Stimulated activated naive CD8-positive, alpha-beta T cell treated with anti-CD3 and anti-CD28 coated beads, Interleukin-15, amount 100 ng/mL, for 72 hours (primary cell): ENCODE measurements at regions not wholly inside any gene's neighbourhood (a gene's known extent, or its start where the extent isn't known, plus 50 kb on each side); places are given as distances from the start of the nearest gene placed in this dataset.

Source experiments
- ATAC-seq: fragments of 150-1000 bp; cut with Tn5 transposase; 2 replicates; pipeline ENCODE4 v1.10.0; 2021; ENCODE audit warnings: mild to moderate bottlenecking, moderate library complexity
- DNase-seq, 2 donors: peaks; one replicate each; pipeline ENCODE4 v3.0.0; 2021 to 2022
- H3K27ac Mint-ChIP-seq, 2 donors: one replicate each; pipeline ENCODE4 v1.8.0; 2022; ENCODE audit warnings: mild to moderate bottlenecking in 2 of 2, mixed read lengths in 2 of 2, moderate library complexity in 2 of 2
- H3K27me3 Mint-ChIP-seq: one replicate; pipeline ENCODE4 v1.8.0; 2022; ENCODE audit warnings: mixed read lengths
- H3K4me1 Mint-ChIP-seq: one replicate; pipeline ENCODE4 v1.8.0; 2022; ENCODE audit warnings: mild to moderate bottlenecking, mixed read lengths
- H3K4me3 Mint-ChIP-seq, 2 donors: one replicate each; pipeline ENCODE4 v1.8.0; 2022; ENCODE audit warnings: mild to moderate bottlenecking in 2 of 2, mixed read lengths in 2 of 2, moderate library complexity in 1 of 2
- H3K9me3 Mint-ChIP-seq, 2 donors: one replicate each; pipeline ENCODE4 v1.8.0; 2022; ENCODE audit warnings: mixed read lengths in 2 of 2

DNA sequence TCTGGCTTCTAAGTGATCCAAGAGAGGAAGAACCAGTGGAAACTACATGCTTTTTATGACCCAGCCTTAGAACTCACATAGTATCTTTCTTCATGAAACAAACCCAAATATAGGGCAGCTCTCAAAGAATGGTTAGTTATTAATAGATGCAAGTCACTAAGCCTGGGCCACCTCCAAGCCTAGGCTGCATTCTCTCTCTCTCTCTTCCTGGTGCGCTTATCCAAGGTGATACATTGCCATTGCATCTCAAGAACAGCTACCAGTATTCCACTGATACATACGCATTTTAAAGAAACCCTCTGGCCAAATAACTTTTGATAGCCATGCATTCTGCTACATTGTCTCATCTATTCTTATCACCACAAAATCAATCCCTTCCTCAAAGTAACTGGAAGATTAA is 455.6 kb upstream of the ADGRL2 start:
- ATAC-seq (no peak), DNase-seq (no peak)
- no peaks in the 10 kb centered on the region for H3K27me3 Mint-ChIP-seq
- H3K4me1 Mint-ChIP-seq = no peaks in the 10 kb centered on the region
- no peak overlapping the region for H3K27ac Mint-ChIP-seq
- no peak overlapping the region for H3K4me3 Mint-ChIP-seq
- peaks cover 0 to 11% of the 10 kb centered on the region in 2 donors for H3K9me3 Mint-ChIP-seq

DNA sequence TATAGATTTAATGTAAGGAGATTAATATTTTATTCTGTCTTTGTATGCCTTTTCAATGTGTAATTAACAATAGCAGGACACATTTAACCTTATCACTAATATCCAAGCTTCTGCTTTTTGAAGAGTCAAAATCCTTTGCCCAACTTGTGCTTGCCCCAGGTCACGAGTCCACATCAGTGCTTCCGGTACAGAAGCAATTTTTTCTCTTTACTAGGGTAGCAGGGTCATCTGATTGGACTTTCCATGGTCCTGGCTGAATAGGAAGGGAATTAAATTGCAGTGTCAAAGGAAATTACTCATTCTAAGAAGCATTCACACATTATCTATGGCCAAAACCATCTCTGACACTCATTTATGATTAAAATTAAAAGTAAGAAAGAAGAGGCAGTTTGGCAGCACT is 460.5 kb upstream of the ADGRL2 start:
- Mint-ChIP-seq H3K27ac (no peak overlapping the region), H3K4me3 (no peak overlapping the region), H3K9me3 (peaks cover 0 to 5% of the 10 kb centered on the region in 2 donors), H3K4me1 (no peaks in the 10 kb centered on the region), H3K27me3 (no peaks in the 10 kb centered on the region)
- DNase-seq (no peak), ATAC-seq (no peak)

DNA sequence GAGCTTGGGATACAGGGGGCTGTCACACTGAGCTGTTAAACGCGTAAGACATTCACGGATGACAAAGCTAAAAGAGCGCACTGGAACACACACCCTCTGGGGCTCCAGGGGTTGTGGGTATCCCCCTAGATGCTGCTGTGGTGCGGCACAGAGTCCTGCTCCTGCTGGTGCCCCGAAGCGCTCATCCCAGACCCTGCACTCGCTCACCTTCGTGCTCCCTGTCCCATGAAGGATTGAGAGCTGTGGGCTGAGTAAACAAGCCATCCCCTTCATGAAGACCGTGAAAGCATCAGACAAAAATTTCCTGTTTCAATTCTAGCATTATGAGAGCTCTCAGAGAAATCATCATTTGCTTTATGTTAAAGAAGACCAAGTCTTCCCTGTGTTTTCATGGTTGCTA is 463.5 kb upstream of the ADGRL2 start:
- DNase-seq (no peak), ATAC-seq (no peak)
- Mint-ChIP-seq H3K4me1 (no peaks in the 10 kb centered on the region), H3K4me3 (no peak overlapping the region), H3K27ac (no peak overlapping the region), H3K27me3 (no peaks in the 10 kb centered on the region), H3K9me3 (peaks cover 0 to 5% of the 10 kb centered on the region in 2 donors)

DNA sequence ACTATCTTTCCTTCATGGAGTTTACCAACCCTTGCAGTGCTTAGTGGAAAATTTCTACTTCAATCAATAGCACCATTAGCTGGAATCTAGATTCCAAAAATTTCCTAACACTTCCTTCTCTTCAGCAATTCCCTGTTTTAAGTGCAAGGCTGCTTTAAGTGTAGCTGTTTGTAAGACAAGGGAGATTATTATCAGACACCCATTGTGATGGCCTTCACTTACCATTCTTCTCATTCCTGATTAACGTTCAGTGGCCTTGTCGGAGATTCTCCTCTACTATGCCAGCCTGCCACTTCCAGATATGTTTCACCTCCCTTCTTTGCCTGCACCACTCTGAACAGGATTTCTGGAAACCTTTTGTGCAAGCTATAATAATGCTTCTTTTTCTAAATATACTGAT is 464.9 kb upstream of the ADGRL2 start:
- no peak overlapping the region for H3K4me3 Mint-ChIP-seq

GRCh38 chr1:81330521-81330920 is 470.2 kb upstream of the ADGRL2 start:
- Mint-ChIP-seq H3K27ac (no peak overlapping the region), H3K4me1 (no peaks in the 10 kb centered on the region), H3K27me3 (no peaks in the 10 kb centered on the region), H3K4me3 (no peak overlapping the region), H3K9me3 (peaks cover 0 to 3% of the 10 kb centered on the region in 2 donors)
- DNase-seq (no peak), ATAC-seq (no peak)

More for the DNA sequence above, 464.9 kb upstream of the ADGRL2 start:
- no peak for DNase-seq
- H3K4me1 Mint-ChIP-seq = no peaks in the 10 kb centered on the region
- H3K27ac Mint-ChIP-seq = no peak overlapping the region
- no peaks in the 10 kb centered on the region for H3K27me3 Mint-ChIP-seq
- no peak for ATAC-seq
- H3K9me3 Mint-ChIP-seq = peaks cover 0 to 5% of the 10 kb centered on the region in 2 donors

- ATAC-seq (no peak), DNase-seq (no peak)
- Mint-ChIP-seq H3K4me3 (no peak overlapping the region), H3K27ac (no peak overlapping the region), H3K4me1 (no peaks in the 10 kb centered on the region), H3K9me3 (peaks cover 0 to 5% of the 10 kb centered on the region in 2 donors), H3K27me3 (no peaks in the 10 kb centered on the region)
Observed at GRCh38 chr1:81330111-81330510, 470.6 kb upstream of the ADGRL2 start.

- no peak for DNase-seq
- Mint-ChIP-seq H3K9me3 (peaks cover 0 to 5% of the 10 kb centered on the region in 2 donors), H3K4me1 (no peaks in the 10 kb centered on the region), H3K4me3 (no peak overlapping the region), H3K27ac (no peak overlapping the region), H3K27me3 (no peaks in the 10 kb centered on the region)
- ATAC-seq = no peak
Observed at GRCh38 chr1:81329041-81329440, 471.7 kb upstream of the ADGRL2 start.

DNA sequence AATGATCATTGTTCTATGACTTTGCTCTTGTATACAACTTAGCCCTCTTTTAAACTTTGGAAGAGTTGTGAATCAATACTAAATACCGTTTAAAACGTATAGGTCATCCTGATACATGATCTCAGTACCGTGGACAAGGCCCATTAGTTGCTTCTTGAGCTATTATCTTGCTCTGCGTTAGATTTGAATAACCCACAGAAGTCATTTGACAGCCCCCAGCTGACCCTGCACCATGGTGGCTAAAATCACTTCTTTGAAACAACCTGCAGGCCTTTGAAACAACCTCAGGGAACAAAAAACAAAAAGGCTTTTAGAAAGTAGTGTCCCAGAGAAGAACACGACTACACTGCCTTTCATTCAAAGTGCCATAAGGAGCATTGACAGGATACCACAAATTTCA is 473.0 kb upstream of the ADGRL2 start:
- Mint-ChIP-seq H3K9me3 (peaks cover 0 to 5% of the 10 kb centered on the region in 2 donors), H3K27me3 (no peaks in the 10 kb centered on the region), H3K27ac (no peak overlapping the region), H3K4me1 (no peaks in the 10 kb centered on the region), H3K4me3 (no peak overlapping the region)
- DNase-seq (no peak), ATAC-seq (no peak)

- Mint-ChIP-seq H3K27me3 (no peaks in the 10 kb centered on the region), H3K4me3 (no peak overlapping the region), H3K27ac (no peak overlapping the region), H3K9me3 (peaks cover 0 to 5% of the 10 kb centered on the region in 2 donors), H3K4me1 (no peaks in the 10 kb centered on the region)
- no peak for DNase-seq
- ATAC-seq = no peak
Observed at GRCh38 chr1:81327103-81327710, 473.5 kb upstream of the ADGRL2 start.

GRCh38 chr1:81326212-81326611 is 474.5 kb upstream of the ADGRL2 start:
- DNase-seq (no peak), ATAC-seq (no peak)
- Mint-ChIP-seq H3K4me3 (no peak overlapping the region), H3K9me3 (peaks cover 0 to 5% of the 10 kb centered on the region in 2 donors), H3K27me3 (no peaks in the 10 kb centered on the region), H3K27ac (no peak overlapping the region), H3K4me1 (no peaks in the 10 kb centered on the region)

DNA sequence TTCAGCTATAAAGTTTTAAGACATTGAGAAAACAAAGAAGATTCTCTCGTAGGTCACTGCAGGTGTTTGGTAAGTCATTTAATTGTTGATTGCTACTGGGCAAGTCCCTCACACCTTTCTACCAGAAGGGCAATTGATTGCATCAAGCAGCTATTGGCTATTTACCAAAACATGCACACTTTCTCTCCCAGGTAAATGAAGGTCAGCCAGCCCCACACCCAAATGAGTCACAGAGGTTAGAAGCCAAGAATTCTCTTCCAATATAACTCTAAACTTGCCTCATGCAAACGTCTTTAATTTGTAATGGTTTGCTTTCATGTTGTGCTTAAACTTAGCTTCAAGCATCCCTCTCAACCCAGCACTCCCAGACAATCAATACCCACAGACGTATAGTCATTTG is 475.3 kb upstream of the ADGRL2 start:
- ATAC-seq = no peak
- no peak for DNase-seq
- Mint-ChIP-seq H3K4me3 (no peak overlapping the region), H3K27me3 (no peaks in the 10 kb centered on the region), H3K9me3 (peaks cover 0 to 5% of the 10 kb centered on the region in 2 donors), H3K27ac (no peak overlapping the region), H3K4me1 (no peaks in the 10 kb centered on the region)

GRCh38 chr1:81323862-81324261 is 476.9 kb upstream of the ADGRL2 start:
- no peak for ATAC-seq
- Mint-ChIP-seq H3K4me3 (no peak overlapping the region), H3K9me3 (peaks cover 0 to 5% of the 10 kb centered on the region in 2 donors), H3K27ac (no peak overlapping the region), H3K4me1 (no peaks in the 10 kb centered on the region), H3K27me3 (no peaks in the 10 kb centered on the region)
- DNase-seq = no peak

DNA sequence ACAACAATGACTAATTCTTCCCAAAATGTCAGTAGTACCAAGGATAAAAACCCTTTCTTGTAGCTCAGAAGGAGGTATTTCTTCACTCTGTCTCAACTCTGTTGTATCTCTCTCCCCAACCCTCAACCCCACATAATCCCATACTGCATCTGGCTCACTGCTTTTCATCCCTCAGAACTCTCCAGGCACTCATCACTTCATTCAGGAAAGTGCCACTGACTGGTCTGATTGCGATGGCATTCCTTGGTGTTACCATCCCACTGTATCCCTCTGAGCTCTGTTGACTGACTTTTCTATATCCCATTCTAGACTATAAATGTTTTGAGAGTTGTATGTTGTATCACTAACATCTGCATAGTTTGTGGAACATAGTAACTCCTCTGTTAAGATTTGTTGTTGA is 483.5 kb upstream of the ADGRL2 start:
- no peaks in the 10 kb centered on the region for H3K9me3 Mint-ChIP-seq
- DNase-seq = no peak
- no peak for ATAC-seq
- no peak overlapping the region for H3K4me3 Mint-ChIP-seq
- H3K27me3 Mint-ChIP-seq = no peaks in the 10 kb centered on the region
- no peak overlapping the region for H3K27ac Mint-ChIP-seq
- H3K4me1 Mint-ChIP-seq = no peaks in the 10 kb centered on the region

DNA sequence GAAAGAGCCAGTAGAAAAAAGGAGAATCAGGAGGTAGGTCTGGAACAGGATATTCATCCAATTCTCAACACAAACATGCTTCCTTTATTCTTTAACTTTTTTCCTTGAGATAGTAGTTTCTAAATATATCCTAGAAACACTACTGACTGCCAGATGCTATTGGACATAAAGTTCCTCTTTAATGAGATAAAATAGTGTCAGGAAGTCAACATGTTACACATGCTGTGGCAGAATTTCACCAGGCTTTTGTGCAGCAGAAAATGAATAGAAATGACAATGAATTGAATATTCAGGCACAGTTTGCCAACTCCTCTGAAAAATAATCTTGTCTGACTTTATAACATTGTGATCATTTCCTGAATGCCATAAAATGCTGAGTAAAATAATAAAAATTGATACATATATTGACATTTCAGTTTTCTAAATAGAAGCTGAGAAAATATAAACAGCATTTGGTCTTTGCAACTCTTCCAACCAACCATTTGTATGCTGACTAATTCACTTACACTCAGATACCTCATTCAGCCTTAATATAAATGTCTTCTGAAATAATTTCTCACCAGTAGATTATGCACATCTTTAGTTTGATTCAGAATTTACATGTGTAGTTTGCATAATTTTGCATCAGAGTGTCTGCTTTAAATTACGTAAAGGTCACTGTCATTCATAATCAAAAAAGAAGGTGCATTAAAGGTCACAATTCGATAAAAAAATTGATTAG is 486.1 kb upstream of the ADGRL2 start:
- Mint-ChIP-seq H3K27me3 (no peaks in the 10 kb centered on the region), H3K4me3 (no peak overlapping the region), H3K4me1 (no peaks in the 10 kb centered on the region), H3K27ac (no peak overlapping the region), H3K9me3 (no peaks in the 10 kb centered on the region)
- DNase-seq (no peak), ATAC-seq (no peak)

DNA sequence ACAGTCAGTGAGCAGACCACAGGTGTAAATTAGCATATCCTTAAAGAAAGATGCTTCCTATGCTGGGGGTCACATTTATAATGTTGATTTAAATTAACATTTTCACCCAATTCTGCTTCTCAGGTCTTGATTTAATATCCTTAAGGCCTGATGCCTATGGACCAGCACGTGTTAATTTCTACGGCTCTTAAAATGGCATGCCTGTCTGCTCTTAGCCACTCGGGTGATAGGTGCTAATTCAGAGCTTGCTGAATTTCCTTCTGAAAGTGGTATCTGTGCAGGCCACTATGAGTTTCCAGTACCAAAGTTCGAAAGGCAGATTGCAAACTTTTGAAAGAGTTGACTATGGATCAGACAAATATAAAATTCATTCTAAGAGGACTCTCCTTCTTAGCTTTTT is 487.4 kb upstream of the ADGRL2 start:
- Mint-ChIP-seq H3K27ac (no peak overlapping the region), H3K27me3 (no peaks in the 10 kb centered on the region), H3K4me3 (no peak overlapping the region), H3K9me3 (no peaks in the 10 kb centered on the region), H3K4me1 (no peaks in the 10 kb centered on the region)
- no peak for DNase-seq
- ATAC-seq = no peak

- ATAC-seq = no peak
- H3K27ac Mint-ChIP-seq = no peak overlapping the region
- H3K4me1 Mint-ChIP-seq = no peaks in the 10 kb centered on the region
- no peak for DNase-seq
- no peaks in the 10 kb centered on the region for H3K9me3 Mint-ChIP-seq
- no peaks in the 10 kb centered on the region for H3K27me3 Mint-ChIP-seq
- H3K4me3 Mint-ChIP-seq = no peak overlapping the region
Observed at GRCh38 chr1:81312272-81312754, 488.4 kb upstream of the ADGRL2 start.

DNA sequence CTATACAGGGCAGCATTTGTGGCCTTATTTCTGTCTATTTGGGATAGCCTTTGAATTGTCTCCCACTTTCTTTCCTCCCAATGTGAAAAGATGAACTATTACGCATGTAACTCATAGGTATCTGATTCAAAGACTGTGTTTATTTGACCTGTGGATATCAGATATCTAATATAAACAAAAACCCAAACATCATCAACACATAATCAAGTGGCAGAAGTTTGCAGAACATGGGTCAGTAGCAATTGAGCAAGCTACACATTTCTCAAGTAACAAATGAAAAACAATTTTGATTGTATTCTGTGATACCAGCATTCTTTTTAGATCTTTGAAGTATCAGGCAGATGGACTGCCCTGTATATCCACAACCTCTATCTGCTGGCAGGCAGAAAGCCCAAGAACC is 490.5 kb upstream of the ADGRL2 start:
- no peak overlapping the region for H3K27ac Mint-ChIP-seq
- no peaks in the 10 kb centered on the region for H3K27me3 Mint-ChIP-seq
- ATAC-seq = no peak

More for the DNA sequence above, 490.5 kb upstream of the ADGRL2 start:
- Mint-ChIP-seq H3K4me1 (no peaks in the 10 kb centered on the region), H3K4me3 (no peak overlapping the region), H3K9me3 (no peaks in the 10 kb centered on the region)
- no peak for DNase-seq
